Myocyte (in vitro differentiated cells): ENCODE measurements at regions not wholly inside any gene's neighbourhood (a gene's known extent, or its start where the extent isn't known, plus 50 kb on each side); places are given as distances from the start of the nearest gene placed in this dataset.
"Not testable (repeated sequence)": the region's sequence is repeated elsewhere in the genome, so short reads cannot be mapped to it uniquely, and the experiment has no call there.

ENCODE experiments used
- DNase-seq: peaks from one replicate; pipeline ENCODE4 v3.0.0-alpha.2; 2012; ENCODE audit warnings: low read depth

GRCh38 chr10:124248056-124249045 is 155.0 kb upstream of the CHST15 start:
- DNase-seq = no peak

DNA sequence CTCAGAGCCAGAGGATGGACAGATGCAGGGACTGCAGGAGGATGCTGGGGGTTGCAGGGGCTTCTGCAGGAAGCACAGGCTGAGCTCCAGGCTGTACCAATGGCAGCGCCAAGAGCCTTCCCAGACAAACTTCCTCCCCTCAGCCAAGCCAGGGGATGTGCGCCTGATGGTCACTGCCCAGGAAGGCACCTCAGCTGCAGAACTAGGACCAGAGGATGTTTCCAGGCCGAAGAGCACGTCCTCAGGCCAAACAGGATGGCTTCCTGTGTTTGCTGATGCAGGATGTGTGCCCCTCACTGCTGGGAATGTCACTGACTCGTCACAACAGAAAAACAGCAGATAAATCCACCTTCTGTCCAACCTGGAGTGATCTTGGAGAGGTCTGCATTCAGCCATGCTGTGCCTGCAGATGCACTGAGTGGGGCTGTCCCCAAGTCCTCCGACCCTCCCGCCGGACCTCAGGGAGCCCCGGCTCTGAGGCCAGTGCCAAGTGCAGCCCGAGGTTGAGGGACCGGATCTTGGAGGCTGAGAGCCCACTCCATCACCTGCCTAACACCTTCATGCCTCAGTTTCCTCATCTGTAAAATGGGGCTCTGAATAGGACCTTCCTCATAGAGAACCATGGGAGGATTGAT is 152.5 kb upstream of the CHST15 start:
- no peak for DNase-seq

GRCh38 chr10:124245191-124245590 is 151.8 kb upstream of the CHST15 start:
- DNase-seq = no peak

DNA sequence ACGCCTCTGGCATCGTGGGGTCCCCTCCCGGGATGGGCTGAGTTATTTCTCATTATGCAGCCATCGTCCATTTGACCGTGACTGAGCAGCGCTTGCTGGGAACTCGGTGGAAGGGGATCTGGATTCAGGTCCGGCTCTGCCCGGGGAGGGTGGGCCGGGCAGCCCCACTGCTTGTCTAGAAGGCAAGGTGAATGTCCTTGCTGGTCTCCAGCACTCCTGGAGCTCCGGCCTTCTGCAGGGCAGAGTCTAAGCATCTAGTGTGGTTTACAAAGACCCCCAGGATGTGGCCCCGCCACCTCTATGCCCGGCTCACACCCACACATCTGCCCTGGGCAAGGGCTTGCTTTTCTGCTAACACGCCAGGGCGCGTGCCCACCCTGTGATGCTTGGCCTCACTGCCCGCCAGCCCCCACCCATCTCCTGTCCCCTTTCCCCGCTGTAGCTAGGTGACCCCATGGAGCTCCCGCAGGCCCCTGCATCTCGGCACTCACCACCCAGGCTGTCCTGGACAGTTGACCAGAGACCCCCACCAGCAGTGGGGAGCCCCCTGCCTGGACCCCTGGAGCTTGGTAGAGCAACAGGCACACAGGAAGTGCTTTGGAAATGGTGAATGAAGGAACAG is 151.0 kb upstream of the CHST15 start:
- no peak for DNase-seq

GRCh38 chr10:124243702-124244121 is 150.3 kb upstream of the CHST15 start:
- no peak for DNase-seq

DNA sequence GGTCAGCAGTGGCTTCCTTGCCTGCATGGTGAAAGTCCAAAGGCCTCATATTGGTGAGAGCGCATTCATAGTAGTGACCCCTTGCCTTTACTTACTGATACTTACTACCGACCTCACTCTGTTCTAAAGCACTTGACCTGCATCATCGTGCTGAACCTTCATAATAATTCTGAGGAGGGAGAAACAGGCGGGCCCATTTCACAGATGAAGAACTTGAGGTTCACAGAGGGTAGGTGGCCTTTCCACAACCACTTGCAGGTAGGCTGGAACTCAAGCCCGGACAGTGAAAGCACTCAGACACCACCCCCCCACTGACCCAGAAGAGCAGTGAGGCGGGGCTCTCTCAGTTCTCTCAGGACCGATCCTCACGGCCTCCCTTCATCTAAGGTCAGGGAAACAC is 149.4 kb upstream of the CHST15 start:
- DNase-seq = no peak

DNA sequence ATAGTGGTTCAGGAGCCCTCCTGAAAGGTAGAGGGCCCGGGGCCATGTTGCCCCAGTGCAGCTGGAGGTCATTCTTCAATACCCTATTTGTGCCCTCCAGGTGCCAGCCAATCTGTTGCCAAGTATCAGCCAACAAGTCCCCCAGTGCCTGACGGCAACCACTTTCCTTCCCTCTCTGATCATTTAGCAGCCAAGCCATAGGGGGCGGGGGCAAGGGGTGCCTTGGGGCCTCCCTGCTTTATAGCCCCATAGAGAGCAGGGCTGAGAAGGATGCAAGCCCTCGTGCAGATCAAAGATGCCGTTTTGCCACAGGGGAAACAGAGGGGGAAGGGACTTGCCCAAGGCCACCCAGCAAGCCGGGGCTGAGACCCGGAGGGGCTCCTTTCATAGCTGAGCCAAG is 149.0 kb upstream of the CHST15 start:
- DNase-seq = no peak

GRCh38 chr10:124241510-124241909 is 148.1 kb upstream of the CHST15 start:
- DNase-seq = not testable (repeated sequence)

DNA sequence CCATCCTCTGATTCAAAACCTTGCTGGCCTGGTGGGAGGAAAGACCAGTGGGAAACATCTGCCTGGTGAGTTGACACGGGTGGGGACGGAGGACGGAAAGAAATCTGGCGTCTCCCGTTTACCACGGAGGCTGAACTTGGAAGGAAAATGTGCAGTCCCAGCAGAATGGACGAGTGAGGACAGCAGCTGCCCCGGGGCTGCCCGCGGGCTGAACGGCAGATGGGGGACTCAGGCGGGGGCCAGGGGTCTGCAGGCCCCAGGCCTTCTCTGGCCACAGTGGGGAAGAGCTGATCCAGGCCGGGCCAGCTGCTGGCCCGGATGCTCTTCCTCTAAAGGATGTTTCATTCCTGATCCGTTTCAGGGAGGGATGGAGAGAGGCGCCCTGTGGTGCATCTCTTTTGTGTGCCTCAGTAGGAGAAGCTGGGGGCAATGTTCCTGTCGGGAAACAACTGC is 147.5 kb upstream of the CHST15 start:
- no peak for DNase-seq

- no peak for DNase-seq
Observed at GRCh38 chr10:124239696-124240095, 146.3 kb upstream of the CHST15 start.

DNA sequence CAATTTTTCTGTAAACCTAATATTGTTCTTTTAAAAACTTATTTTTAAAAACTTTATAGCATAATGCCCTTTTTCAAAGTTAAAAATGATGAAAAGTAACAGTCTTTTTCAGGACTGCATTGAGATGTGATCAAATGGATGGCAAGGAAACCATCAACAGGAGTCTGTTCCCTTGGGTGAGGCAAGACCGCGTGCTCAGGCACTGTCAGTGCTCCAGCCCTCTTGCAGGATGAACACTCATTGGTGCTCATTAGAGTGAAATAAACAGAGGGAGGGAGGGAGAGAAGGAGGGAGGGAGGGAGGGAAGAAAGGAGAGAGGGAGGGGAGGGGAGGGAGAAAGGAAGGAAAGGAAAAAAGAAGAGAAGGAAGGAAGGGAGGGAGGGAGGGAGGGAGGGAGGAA is 145.7 kb upstream of the CHST15 start:
- DNase-seq = no peak

DNA sequence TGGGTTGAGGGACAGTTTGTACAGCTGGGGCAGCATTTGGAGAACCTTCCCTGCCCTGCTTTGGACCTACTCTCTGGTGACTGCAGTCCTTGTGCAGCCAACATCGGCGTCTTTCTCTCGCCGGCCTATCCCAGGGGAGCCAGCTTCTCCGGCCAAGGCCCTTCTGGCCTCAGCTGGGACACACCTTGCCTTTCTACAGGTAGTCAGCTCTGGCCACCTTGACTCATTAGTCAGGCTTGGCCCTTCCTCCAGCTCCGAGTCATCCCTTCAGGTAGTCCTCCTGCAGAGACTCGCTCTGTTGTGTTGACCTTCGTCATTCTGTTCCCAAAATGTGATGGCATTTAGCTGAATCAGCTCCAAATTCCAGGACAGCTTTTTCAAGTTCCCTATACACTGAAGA is 145.0 kb upstream of the CHST15 start:
- no peak for DNase-seq

GRCh38 chr10:124237282-124237961 is 144.0 kb upstream of the CHST15 start:
- no peak for DNase-seq

- DNase-seq = no peak
Observed at GRCh38 chr10:124236816-124237215, 143.4 kb upstream of the CHST15 start.

GRCh38 chr10:124236136-124236535 is 142.7 kb upstream of the CHST15 start:
- no peak for DNase-seq

DNA sequence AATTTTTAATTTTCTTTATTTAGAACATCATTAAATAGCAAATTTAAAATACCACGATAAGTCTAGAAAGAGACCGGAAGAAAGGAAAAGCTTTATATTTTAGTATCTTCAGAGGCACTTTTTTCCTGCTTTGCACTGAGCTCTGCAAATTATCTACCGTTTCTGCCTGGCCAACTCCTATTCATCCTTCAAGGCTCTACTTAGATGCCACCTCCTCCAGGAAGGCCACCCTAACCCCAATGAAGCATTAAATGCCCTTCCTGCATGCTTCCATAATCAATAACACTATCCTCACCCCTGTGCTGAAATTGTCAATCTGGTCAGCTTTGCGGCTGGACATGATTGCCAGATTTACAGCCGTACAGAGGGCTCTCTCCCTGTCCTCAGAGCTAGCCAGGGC is 141.8 kb upstream of the CHST15 start:
- DNase-seq = no peak

DNA sequence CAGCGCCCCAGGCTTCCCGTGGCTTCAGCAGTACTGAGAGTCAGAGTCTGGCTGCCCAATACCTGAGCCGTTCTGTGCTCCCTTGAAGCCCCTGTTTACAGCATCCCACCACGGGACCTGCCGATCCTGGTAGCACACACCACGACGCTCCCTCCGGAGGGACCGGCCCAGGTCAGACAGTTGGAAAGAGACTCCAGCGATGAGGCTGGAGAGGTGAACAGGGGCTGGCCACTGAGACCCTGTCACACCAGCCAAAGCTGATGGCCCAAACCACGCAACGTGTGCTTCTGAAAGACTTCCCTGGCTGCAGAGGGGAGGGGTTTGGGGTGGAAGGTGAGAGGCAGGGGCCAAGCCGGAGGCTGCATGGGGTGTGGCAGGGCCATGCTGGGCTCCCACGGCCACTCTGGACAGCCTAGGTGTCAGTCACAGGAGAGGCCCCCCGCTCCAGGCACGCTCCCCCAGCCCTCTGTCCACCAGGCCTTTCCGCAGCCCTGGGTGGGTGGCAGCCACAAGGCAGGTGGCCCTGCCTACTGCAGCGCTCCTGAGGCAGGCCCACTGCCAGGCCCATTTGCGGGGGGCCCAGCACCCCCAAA is 140.2 kb upstream of the CHST15 start:
- no peak for DNase-seq

DNA sequence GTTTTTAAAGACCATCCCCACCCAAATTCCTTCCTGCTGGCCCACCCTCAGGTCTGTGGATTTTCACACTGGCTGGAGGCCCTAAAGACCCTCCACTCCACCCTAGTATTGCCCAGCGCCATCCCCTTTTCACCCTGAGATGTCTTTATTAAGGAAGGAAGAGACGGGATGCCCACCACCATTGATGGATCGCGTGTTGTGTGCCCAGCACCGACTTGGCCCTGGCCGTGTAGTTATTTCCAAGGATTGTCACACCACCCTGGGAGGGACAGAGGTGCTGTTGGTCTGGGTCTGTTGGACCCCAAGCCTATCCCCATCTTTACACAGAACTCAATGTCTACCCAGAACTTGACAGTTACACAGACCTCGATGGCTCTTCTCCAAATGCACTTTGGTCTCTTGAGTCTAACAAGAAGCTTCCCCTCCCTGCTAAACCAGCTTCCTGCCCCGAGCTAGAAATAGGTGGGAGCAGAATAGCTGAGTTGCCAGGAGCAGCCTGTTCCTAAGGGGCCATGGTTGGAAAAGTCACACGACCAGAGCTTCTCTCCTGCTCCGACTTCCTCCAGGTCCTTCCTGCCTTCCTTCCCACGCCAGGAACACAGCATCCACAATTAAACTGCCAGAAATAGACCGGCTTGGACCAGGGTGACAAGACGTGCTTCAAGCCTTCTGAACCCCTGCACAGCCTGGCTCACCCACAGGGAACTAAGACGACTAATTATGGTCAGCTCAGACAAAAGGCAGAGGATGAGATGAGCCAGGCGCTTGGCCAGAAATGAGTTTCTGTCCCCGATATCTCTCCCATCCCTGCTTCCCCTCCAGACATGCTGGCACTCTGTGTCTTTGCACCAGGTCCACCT is 139.5 kb upstream of the CHST15 start:
- DNase-seq = no peak

DNA sequence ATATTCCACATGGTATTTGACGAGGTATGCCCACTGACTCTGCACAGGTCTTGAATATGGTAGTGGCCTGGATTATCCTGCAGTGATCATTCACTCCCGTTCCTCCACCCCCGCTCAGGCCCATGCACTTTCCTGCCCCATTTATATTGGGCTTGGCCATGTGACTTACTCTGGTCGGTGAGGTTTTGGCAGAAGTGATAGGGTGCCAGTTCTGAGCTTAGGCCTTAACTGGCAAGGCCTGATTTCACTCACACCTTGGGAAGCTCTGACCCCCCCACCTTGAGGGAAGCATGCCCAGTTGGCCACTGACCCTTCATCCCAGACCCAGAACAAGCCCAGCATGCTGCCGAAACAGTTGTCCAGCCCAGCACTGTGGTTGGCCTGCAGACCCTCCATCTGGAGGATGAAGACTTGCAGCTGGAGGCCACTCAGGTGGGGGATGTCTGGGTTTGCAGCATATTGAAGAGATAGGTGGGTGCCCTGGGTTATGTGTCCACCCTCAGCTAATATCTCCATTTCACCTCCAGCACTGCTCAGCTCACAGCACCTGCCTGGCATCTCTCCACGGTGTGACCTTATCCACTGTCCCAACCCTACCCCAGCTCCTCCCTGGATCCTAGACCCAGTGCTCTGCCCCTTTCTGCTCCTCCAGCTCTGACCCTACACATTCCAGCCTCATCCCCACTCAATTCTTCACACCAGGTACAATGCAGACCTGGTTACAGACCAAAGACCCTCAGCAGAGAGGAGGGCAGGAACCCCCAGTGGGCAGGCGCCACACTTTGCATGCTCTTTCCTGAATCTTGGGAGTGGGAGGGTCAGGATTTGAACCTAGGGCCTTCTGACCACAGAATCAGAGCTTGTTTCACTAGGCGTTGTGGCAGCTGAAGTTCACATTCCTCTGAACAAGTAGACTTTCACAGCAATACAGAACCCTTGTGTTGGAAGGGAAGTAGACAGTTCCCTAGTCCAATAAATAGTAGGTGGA is 138.1 kb upstream of the CHST15 start:
- DNase-seq = no peak
